ENCODE measurements at regions not wholly inside any gene's neighbourhood (a gene's known extent, or its start where the extent isn't known, plus 50 kb on each side); places are given as distances from the start of the nearest gene placed in this dataset.

- no peak overlapping the region for H3K4me2 ChIP-seq
- CTCF ChIA-PET: interaction anchor here (1.1 kb wide), 1 partner anchor 13 kb away, joined by 3 read pairs; no protein-coding TSS in a partner anchor
- POLR2A ChIA-PET: no interaction called here
- DNase-seq (ENCODE audit: low read depth in 1 of 2, low spot score in 1 of 2) (no peak), ATAC-seq (no peak), FAIRE-seq (no peak)
- no peak for TF ChIP-seq BHLHE40 (IDR thresholded peaks at IDR 0.05; ENCODE audit: low read depth, low read length)
- TF ChIP-seq CTCF (IDR thresholded peaks at IDR 0.05): no peak
- no peak for TF ChIP-seq POLR2A (IDR thresholded peaks at IDR 0.05; ENCODE audit: low read length)
- TF ChIP-seq, protein P1, sequence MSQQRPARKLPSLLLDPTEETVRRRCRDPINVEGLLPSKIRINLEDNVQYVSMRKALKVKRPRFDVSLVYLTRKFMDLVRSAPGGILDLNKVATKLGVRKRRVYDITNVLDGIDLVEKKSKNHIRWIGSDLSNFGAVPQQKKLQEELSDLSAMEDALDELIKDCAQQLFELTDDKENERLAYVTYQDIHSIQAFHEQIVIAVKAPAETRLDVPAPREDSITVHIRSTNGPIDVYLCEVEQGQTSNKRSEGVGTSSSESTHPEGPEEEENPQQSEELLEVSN (IDR thresholded peaks at IDR 0.05; ENCODE audit: borderline replicate concordance, low read depth): no peak
- no peaks in the 10 kb centered on the region for H3K4me1 ChIP-seq
- H3K9me3 ChIP-seq: no peaks in the 10 kb centered on the region
- no peak overlapping the region for H3K4me3 ChIP-seq
- H3K27ac ChIP-seq: no peak overlapping the region
- 0% methylated on average over 2 of the region's 2 CpGs for WGBS (ENCODE audit: missing lambda C conversion rate)
Measured at GRCh38 chr1:14236097-14236496, 362.4 kb upstream of the KAZN start.

DNA sequence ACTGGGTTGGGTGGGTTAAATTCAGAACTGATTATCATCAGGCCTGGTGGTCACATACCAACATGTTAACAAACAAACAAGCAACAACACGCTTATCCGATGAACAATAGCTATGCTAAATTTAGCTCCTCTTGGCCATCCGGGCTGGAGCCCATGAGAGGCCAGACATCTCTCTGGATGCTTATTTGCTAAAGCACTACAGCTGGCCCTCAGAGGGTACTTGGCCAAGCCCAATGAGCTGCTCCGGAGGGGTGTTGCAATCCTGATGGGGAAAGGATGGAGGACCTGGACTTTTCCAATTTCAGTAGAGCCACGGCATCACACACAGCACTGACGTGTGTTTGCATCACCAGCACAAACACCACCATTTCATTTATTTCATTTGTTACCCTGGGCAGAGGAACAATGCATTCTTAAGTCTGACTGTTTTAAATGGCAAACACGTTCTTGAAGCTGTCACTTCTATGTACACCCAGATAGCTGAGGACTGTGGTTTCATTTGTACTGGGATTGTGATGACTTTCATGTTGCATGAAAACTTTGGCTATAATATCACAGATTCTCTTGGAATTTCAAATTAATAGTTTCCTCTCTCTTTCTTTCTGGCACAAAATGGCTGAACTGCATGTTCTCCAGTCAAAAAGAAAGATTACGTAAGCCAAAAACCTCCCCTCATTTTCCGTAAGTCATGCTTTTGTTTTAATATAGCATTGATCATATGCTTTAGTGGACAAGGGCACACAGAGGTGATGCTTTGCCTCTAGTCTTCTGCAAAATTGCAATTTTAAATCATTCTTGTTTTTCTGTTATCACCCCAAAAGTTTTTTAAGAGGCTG lies 359.8 kb upstream of the KAZN start:
- no peak for DNase-seq (ENCODE audit: low read depth in 1 of 2, low spot score in 1 of 2)
- H3K4me3 ChIP-seq: no peak overlapping the region
- no peak overlapping the region for H3K27ac ChIP-seq
- POLR2A ChIA-PET: no interaction called here
- TF ChIP-seq, protein P2, sequence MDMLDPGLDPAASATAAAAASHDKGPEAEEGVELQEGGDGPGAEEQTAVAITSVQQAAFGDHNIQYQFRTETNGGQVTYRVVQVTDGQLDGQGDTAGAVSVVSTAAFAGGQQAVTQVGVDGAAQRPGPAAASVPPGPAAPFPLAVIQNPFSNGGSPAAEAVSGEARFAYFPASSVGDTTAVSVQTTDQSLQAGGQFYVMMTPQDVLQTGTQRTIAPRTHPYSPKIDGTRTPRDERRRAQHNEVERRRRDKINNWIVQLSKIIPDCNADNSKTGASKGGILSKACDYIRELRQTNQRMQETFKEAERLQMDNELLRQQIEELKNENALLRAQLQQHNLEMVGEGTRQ (IDR thresholded peaks at IDR 0.05): no peak
- TF ChIP-seq NPAS2 (CRISPR knock-in tag; IDR thresholded peaks at IDR 0.05; ENCODE audit: borderline replicate concordance): no peak
- TF ChIP-seq SMC3 (IDR thresholded peaks at IDR 0.05): no peak
- no peak for TF ChIP-seq BHLHE40 (IDR thresholded peaks at IDR 0.05; ENCODE audit: low read depth, low read length)
- TF ChIP-seq HOXB13 (CRISPR knock-in tag; IDR thresholded peaks at IDR 0.05; ENCODE audit: low read depth): no peak
- TF ChIP-seq EHMT2 (IDR thresholded peaks at IDR 0.05; ENCODE audit: low read depth): no peak
- H3K4me2 ChIP-seq: no peak overlapping the region
- CTCF ChIA-PET: interaction anchor here (2.3 kb wide), 1 partner anchor 53 kb away, joined by 4 read pairs; no protein-coding TSS in a partner anchor
- no peaks in the 10 kb centered on the region for H3K4me1 ChIP-seq
- no peak for FAIRE-seq
- WGBS (ENCODE audit: missing lambda C conversion rate): 47% methylated on average over 9 of the region's 9 CpGs
- no peak for ATAC-seq
- H3K9me3 ChIP-seq: no peaks in the 10 kb centered on the region

DNA sequence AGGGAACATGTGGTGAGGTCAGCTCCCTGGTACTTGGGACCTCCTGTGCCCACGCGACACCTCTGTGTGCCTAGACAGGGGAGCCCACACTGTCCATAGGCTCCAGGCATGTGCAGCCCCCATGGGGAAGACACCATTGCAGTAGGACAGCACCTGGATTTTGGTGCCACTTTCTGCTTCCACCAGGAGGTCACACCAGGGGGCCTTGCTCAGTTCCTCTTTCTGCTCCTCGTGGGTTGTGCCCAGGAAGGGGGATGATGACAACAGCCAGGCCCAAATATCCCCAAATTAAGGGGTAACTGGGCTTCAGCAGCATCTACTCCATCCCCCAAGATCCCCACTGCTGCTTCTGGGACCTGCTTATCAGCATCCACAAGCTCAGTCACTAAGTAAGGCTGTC lies 358.2 kb upstream of the KAZN start:
- FAIRE-seq (no peak), DNase-seq (ENCODE audit: low read depth in 1 of 2, low spot score in 1 of 2) (no peak), ATAC-seq (no peak)
- H3K4me2 ChIP-seq: no peak overlapping the region
- H3K4me3 ChIP-seq: no peak overlapping the region
- no peak for TF ChIP-seq MYC (IDR thresholded peaks at IDR 0.05; ENCODE audit: borderline replicate concordance, low read length)
- TF ChIP-seq MAFK (IDR thresholded peaks at IDR 0.05; ENCODE audit: partially characterized antibody): no peak
- no peak for TF ChIP-seq NFE2L2 (conservative IDR thresholded peaks at IDR 0.05; ENCODE audit: low read length)
- no peak for TF ChIP-seq RAD21 (conservative IDR thresholded peaks at IDR 0.05 in 1 of 2, IDR thresholded peaks at IDR 0.05 in 1 of 2)
- no peak for TF ChIP-seq NR3C1 (IDR thresholded peaks at IDR 0.05)
- TF ChIP-seq CHD2 (IDR thresholded peaks at IDR 0.05; ENCODE audit: low read length, partially characterized antibody): no peak
- no peak for TF ChIP-seq CBX8 (IDR thresholded peaks at IDR 0.05)
- no peak for TF ChIP-seq GATA3 (IDR thresholded peaks at IDR 0.05; ENCODE audit: borderline replicate concordance)
- TF ChIP-seq, protein P2 (IDR thresholded peaks at IDR 0.05): no peak
- TF ChIP-seq JUN (IDR thresholded peaks at IDR 0.05): no peak
- no peak for TF ChIP-seq TP53 (CRISPR knock-in tag; IDR thresholded peaks at IDR 0.05)
- TF ChIP-seq CTCF (IDR thresholded peaks at IDR 0.05): no peak
- no peak for TF ChIP-seq RFX5 (IDR thresholded peaks at IDR 0.05)
- no peak for TF ChIP-seq ZC3H11A (IDR thresholded peaks at IDR 0.05)
- no peak for TF ChIP-seq POLR2A (IDR thresholded peaks at IDR 0.05; ENCODE audit: low read length)
- no peak for TF ChIP-seq ZNF302 (CRISPR knock-in tag; IDR thresholded peaks at IDR 0.05)
- no peak for TF ChIP-seq EHMT2 (IDR thresholded peaks at IDR 0.05; ENCODE audit: low read depth)
- no peak for TF ChIP-seq HOXA7 (CRISPR knock-in tag; IDR thresholded peaks at IDR 0.05)
- TF ChIP-seq ATOH8 (CRISPR knock-in tag; IDR thresholded peaks at IDR 0.05; ENCODE audit: low read depth): no peak
- no peak for TF ChIP-seq SMC3 (IDR thresholded peaks at IDR 0.05)
- ChIA-PET POLR2A (no interaction called here), CTCF (interaction anchor here (2.3 kb wide), 1 partner anchor 51 kb away, joined by 4 read pairs; no protein-coding TSS in a partner anchor)
- no peaks in the 10 kb centered on the region for H3K4me1 ChIP-seq
- 29% methylated on average over 3 of the region's 3 CpGs for WGBS (ENCODE audit: missing lambda C conversion rate)
- no peak overlapping the region for H3K27ac ChIP-seq
- H3K9me3 ChIP-seq: no peaks in the 10 kb centered on the region
